ENCODE measurements at regions not wholly inside any gene's neighbourhood (a gene's known extent, or its start where the extent isn't known, plus 50 kb on each side); places are given as distances from the start of the nearest gene placed in this dataset.

DNA sequence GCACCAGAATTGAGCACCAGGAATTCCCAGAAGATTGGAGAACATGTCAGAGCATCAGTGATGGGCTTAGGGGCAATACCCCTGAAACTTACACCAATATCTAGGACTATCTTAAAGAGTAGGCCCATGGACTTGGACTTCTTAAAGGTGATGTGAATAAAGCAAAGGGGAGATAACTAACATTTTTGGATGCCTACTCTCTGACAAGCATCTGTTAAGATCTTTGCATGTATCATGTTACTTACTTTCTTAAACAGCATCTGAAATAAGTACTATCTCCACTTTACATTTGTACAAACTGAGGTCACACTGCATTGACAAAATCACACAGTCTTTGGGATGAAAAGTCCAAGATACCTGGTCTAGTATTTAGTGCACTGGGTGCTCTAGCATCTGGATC is 258.6 kb upstream of the ARSJ start:
- TF ChIP-seq, protein P1, sequence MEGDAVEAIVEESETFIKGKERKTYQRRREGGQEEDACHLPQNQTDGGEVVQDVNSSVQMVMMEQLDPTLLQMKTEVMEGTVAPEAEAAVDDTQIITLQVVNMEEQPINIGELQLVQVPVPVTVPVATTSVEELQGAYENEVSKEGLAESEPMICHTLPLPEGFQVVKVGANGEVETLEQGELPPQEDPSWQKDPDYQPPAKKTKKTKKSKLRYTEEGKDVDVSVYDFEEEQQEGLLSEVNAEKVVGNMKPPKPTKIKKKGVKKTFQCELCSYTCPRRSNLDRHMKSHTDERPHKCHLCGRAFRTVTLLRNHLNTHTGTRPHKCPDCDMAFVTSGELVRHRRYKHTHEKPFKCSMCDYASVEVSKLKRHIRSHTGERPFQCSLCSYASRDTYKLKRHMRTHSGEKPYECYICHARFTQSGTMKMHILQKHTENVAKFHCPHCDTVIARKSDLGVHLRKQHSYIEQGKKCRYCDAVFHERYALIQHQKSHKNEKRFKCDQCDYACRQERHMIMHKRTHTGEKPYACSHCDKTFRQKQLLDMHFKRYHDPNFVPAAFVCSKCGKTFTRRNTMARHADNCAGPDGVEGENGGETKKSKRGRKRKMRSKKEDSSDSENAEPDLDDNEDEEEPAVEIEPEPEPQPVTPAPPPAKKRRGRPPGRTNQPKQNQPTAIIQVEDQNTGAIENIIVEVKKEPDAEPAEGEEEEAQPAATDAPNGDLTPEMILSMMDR (IDR thresholded peaks at IDR 0.05) = no peak
- no peak for TF ChIP-seq POLR2AphosphoS5 (IDR thresholded peaks at IDR 0.05; ENCODE audit: insufficient read depth in 1 of 2, low read depth in 1 of 2)

All from vagina (tissue), 2 donors.